ENCODE measurements at regions not wholly inside any gene's neighbourhood (a gene's known extent, or its start where the extent isn't known, plus 50 kb on each side); places are given as distances from the start of the nearest gene placed in this dataset.
"Not testable (repeated sequence)": the region's sequence is repeated elsewhere in the genome, so short reads cannot be mapped to it uniquely, and the experiment has no call there.

- DNase-seq = not testable (repeated sequence)
Measured at GRCh38 chr10:78606766-78607165, 462.0 kb upstream of the ZMIZ1 start.

- DNase-seq = no peak
Measured at GRCh38 chr10:78609976-78610375, 458.8 kb upstream of the ZMIZ1 start.

GRCh38 chr10:78613132-78613531 lies 455.6 kb upstream of the ZMIZ1 start:
- DNase-seq = no peak

DNA sequence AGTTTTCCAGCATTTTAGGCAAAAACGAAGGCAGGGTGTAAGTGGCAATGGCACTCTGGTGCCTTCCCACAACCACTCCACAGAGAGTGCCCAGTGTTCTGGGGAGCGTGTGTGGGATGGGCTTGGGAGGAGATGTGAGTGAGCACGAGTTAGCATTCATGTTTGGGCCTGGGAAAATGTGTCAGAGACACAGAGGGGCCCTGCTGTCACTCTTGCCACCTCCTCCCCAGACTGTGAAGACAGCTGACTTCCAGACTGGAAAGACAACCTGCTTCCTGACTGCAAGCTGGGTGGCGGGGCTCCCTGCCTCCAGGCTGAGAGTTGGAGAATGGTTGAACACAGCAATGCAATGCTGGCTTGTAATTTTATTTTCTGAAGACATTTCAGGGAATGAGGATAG lies 454.5 kb upstream of the ZMIZ1 start:
- no peak for DNase-seq

DNA sequence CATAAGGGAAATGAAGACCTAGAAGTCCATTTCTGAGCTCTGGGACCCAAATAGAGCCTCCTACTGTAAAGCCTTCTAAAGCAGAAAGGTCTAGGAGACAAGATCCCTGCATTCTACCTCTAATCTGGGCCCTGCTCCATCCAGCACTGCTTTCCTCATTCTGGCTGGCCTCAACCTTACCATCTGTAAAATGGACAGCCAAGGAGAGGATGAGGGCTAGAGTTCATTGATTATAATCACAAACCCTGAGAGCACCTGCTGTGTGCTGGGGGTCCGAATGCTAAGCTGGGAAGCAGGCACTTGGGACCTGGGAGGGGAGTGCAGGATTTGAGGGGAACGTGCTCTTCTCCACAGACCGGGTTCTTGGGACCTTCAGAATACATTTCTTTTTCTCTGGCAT lies 454.0 kb upstream of the ZMIZ1 start:
- no peak for DNase-seq

GRCh38 chr10:78616125-78616695 lies 452.6 kb upstream of the ZMIZ1 start:
- no peak for DNase-seq

DNA sequence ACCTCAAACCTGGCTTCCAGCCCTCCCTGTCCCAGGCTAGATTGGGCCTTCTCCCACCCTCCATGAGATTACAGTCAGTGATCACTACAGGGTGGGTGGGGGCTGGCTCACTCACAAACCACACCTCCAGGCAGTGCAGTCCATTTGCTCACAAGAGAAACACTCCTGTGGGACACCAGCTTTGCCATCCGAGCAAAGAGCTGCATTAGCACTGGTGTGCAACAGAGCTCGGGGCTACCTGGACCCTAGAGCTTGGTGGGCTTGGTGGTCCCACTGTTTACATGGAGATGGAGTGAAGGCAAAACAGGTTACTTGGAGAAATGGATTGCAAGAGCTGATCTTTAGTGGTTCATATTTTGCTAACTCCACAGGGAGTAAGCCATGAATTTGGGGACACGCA lies 451.7 kb upstream of the ZMIZ1 start:
- no peak for DNase-seq

GRCh38 chr10:78617631-78618030 lies 451.1 kb upstream of the ZMIZ1 start:
- no peak for DNase-seq

- no peak for DNase-seq
Measured at GRCh38 chr10:78618050-78618449, 450.7 kb upstream of the ZMIZ1 start.

GRCh38 chr10:78619115-78619851 lies 449.5 kb upstream of the ZMIZ1 start:
- DNase-seq = no peak

DNA sequence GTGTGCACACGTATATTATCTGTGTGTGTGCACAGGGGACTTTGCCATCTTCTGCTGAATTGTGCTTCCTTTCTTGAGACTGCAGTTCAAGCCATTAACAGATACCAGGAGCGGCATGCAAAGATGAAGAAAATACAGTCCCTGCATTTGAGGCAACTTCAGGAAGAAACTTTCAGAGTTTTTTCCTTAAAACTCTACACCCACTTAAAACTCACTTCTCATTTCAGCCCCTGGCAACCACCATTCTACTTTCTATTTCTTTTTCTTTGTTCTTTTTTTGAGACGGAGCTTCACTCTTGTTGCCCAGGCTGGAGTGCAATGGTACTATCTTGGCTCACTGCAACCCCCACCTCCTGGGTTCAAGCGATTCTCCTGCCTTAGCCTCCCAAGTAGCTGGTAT lies 448.9 kb upstream of the ZMIZ1 start:
- DNase-seq = no peak

DNA sequence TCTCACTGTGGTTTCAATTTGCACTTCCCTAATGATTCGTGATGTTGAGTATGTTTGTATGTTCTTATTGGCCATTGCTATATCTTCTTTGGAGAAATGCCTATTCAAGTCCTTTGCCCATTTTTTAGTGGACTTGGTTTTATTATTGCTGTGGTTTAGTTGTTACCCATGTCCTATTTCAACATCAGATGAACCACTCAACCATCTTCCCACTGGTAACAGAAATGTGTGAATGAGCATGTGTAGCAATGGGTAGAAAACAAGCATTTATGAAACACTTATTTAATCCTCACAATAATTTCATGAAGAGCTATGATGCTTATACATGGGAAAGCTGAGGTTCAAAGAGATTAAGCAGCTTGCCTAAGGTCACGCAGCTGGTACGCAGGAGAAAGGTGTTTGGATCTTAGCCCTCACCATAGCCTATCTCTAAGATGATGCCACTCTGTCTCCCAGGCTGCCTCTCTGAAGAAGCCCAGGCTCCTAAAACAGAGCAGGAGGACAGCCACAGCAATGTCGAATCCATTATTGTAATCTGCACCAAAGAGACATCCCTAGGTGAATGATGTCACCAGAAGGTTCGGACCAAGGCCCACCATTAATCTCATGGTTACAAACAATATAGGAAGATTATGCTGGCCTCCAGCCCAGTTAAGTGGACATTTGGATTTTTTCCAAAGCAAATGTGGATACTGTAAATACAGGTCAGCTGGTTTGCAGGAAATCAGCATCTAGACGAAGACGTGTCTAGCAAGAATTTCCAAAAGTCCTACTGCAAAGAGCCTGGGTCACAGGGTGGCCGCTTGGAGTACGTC lies 447.6 kb upstream of the ZMIZ1 start:
- no peak for DNase-seq

DNA sequence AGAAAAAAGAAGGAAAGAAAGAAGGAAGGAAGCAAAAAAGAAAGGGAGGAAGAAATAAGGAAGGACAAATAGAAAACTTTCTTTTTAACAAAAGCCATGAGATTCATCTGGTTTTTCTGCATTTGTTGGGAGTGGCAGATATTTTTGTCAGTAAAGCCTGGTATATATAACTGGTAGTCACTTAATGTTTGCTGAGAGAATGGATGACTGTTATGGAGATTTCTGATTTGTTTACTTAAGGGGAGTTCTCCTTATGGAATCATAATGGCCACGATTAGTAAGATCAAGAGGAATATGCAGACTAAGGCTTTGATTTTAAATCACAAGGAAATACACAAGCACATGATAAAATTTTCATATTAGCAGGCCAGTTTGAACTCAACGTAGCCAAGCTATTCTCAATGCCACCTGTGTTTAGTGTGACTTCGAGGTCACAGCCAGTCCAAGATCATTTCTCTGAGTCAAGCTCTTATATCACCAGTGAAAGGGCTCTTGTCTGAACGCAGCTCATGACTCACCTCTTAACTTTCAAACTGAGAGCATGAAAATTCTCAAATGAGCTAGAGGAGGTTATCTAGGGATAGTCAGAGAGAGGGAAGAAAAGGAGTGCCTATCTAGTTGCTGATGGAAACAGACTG lies 445.1 kb upstream of the ZMIZ1 start:
- DNase-seq = no peak

DNA sequence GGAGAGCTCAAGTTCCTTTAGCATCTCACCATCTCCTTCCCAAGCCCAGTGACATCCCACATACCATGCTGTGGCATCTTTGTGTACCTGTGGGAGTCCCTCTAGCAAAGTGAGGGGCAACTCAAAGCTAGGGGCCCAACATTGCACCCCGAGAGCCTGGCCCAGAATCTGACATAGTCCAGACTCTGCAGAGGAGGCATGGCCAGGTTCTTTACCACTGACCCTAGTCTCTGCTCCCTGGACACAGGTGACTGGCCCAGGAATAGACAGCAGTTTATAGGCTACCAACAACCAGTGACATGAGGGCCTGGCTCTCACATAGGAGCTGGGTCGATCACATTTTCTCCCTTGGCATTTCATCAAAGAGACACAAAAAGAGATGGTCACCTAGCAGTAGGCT lies 444.0 kb upstream of the ZMIZ1 start:
- no peak for DNase-seq

DNA sequence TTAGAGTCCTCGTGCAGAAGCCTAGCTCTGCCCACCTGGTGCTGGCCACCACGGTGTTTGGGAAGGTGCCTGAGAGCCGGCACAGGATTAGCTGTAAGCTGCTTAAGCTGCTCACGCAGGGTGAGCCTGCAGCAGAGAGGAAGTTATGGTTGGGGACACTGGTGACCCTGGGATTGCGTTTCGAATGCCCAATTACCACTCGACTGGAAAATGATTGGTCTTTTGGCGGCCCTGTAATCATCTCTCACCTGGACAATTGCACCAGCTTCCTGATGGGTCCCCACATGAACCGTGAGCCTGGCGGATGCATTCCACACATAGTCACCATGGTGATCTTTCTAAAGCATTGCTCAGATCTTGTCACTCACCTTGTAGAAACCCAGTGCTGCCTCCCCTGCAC lies 442.3 kb upstream of the ZMIZ1 start:
- DNase-seq = no peak

GRCh38 chr10:78627254-78627795 lies 441.4 kb upstream of the ZMIZ1 start:
- DNase-seq = no peak

GRCh38 chr10:78628976-78629375 lies 439.8 kb upstream of the ZMIZ1 start:
- no peak for DNase-seq

DNA sequence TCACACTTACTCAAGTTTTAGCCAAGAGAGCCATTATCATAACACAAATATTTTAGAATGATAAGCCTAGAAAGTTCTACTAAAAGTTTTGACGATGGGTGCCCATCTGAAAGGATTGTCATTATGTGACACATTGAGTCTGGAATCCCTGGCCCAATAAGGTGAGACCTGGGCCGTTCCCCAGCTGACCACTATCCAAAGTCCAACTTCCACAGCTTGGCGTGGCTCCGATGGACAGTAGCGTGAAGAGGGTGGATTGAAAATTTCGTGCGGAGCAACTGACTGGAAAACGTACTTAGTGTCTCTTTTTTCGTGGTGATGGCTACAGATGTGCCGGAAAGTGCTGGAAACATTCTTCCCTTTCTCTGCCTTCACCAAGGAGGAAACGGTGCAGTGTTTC lies 439.0 kb upstream of the ZMIZ1 start:
- no peak for DNase-seq

DNA sequence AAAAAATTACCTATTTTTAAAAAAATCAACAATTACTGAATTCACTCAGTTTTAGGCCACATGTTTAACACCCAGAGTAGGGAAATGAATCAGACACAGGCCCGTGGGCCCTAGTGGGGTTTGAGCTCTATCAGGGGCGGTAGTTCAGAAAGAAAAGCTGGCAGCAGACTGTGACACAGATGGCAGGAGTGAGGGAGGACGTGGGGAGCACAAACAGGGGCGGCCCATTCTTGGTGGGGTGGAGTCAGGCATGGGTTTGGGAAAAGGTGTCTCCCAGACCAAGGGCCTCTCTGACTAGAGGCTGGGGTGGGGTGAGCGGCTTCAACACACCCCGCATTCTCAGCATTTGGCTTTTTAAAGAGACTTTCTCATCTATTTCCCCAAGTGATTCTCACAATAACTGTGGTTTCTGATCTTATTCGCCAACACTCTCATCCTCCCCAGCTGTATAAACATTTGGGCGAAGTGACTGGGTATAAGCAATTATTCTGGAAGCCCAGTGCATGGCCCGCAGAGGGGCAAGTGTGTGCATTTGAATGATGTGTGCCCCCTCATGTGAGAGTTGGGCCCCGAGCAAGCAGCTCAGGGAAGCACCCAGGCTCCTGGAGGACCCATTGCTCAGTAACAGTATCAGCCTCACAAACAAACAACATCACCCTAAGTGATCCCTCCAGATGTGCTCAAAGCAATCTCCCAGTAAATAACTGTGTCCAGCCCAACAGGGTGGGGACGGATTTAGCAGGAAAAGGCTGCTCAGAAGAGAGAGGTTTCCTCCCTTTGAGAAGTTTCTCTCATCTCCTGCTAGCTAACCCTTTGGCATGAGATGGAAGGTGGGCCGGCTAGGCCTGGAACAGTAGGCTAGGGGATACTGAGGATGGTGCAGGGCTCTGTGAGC lies 437.6 kb upstream of the ZMIZ1 start:
- no peak for DNase-seq

- no peak for DNase-seq
Measured at GRCh38 chr10:78634389-78634815, 434.4 kb upstream of the ZMIZ1 start.

DNA sequence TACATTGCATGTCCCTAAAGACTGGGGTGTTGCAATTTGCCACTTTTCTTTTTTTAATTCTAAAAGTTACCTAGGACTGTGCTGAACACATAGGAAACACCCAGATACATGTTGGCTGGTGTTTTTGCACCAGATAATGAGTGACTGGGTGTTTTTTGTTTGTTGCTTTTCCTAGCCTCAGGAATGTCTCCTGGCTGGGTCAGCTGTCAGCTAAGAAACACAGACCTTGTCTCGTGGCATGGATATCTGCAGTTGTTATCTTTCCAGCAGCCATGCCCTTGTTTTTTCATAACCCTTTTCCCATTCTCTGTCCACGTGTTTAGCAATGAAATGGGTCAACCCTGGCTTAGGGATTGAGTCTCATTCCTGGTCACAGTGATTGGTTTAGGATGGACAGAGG lies 433.9 kb upstream of the ZMIZ1 start:
- no peak for DNase-seq

- DNase-seq = no peak
Measured at GRCh38 chr10:78639629-78640028, 429.1 kb upstream of the ZMIZ1 start.

Data from activated CD4-positive, alpha-beta T cell treated with anti-CD3 and anti-CD28 coated beads for 1 hour (primary cell).